ENCODE measurements at regions not wholly inside any gene's neighbourhood (a gene's known extent, or its start where the extent isn't known, plus 50 kb on each side); places are given as distances from the start of the nearest gene placed in this dataset.

DNA sequence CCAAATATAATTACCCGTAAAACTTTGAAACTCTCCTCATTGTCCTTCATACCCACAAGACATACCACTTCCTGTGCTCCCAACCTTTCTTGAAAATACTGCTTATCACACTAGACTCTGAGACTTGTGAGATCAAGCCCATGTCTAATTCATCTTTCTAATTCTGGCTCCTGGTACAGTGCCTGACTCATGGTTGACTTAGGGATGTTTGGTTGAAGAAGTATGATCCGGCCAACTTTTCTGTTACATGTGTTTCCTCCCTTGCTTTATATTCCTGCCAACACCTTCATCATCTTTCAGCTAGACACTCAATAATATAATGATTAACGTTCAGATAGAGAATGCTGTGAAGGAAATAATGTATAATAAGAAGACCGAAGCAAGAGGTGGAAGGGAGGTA is 58.2 kb downstream of the MEX3B start:
- Histone ChIP-seq H3K9me3 (ENCODE audit: low read length) (peaks cover 5% of the 10 kb centered on the region), H3K36me3 (ENCODE audit: insufficient read depth, low read length) (no peaks in the 10 kb centered on the region), H3K4me1 (ENCODE audit: insufficient read depth, low read length) (no peaks in the 10 kb centered on the region), H3K27me3 (ENCODE audit: insufficient read depth, low read length) (no peaks in the 10 kb centered on the region), H2AFZ (ENCODE audit: low read depth, low read length) (no peak overlapping the region), H3K4me3 (ENCODE audit: low read length) (no peak overlapping the region)

DNA sequence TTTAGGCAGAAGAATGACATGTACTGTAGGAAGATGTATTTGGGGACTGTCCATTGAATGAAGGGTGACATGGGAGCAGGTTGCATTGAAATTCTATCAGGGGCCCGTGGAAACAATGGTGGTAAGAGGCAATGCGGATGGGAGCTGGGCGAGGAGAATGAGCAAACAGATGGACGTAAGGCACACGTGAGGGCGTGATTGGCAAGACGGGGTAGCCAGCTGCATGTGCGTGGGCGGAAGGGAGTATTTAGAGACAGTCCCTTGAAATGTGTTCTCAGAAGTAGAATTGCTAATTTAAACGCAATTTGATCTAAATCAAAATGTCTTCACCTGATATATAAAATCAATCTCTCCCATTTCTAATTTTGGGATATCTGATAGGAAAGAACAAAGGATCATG is 62.3 kb downstream of the MEX3B start:
- Histone ChIP-seq H3K36me3 (ENCODE audit: insufficient read depth, low read length) (no peaks in the 10 kb centered on the region), H3K4me1 (ENCODE audit: insufficient read depth, low read length) (peaks cover 3% of the 10 kb centered on the region), H3K4me3 (ENCODE audit: low read length) (no peak overlapping the region), H3K27me3 (ENCODE audit: insufficient read depth, low read length) (no peaks in the 10 kb centered on the region), H2AFZ (ENCODE audit: low read depth, low read length) (no peak overlapping the region), H3K9me3 (ENCODE audit: low read length) (no peaks in the 10 kb centered on the region)

DNA sequence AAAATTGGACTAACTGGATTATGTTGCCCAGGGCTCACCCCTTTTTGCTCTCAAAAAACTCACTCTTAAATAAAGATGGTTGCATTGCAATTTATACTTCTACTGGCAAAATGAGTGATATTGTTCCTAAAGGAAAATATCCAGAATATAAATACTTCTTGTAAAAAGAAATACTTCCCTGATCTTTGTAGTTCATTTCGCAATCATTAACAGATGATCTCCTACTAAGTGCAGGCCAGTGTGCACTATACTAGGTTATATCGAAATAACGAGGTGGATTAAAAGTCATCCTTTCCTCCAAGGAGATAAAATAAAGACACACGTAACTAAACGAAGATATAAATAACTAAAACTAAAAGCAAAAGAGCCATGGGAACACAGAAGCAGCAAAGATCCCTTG is 63.0 kb downstream of the MEX3B start:
- Histone ChIP-seq H3K4me3 (ENCODE audit: low read length) (no peak overlapping the region), H3K36me3 (ENCODE audit: insufficient read depth, low read length) (no peaks in the 10 kb centered on the region), H2AFZ (ENCODE audit: low read depth, low read length) (no peak overlapping the region), H3K27me3 (ENCODE audit: insufficient read depth, low read length) (no peaks in the 10 kb centered on the region), H3K4me1 (ENCODE audit: insufficient read depth, low read length) (peaks cover 3% of the 10 kb centered on the region), H3K9me3 (ENCODE audit: low read length) (peaks cover 2% of the 10 kb centered on the region)

DNA sequence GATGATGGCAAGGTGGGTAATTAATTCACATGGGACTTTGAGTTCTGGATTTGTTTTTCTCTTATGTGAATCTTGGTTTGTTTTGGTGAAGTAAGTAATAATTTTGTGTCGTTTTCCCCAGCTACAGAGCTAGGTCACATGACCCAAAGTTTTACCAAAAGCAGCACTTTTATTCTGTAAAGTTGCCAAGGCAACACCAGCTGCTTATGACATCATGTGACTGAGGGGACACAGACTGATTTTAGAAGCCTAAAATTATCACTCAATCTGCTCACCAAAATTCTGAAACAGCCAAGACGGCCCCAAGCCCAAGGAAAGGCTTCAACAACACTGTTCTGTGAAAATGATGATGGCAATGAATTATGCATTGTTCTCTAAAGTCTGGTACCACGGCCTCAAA is 63.9 kb downstream of the MEX3B start:
- H3K4me1 ChIP-seq (ENCODE audit: insufficient read depth, low read length), result peaks cover 3% of the 10 kb centered on the region
- H3K4me3 ChIP-seq (ENCODE audit: low read length), result no peak overlapping the region
- H3K9me3 ChIP-seq (ENCODE audit: low read length), result peaks cover 2% of the 10 kb centered on the region
- no peaks in the 10 kb centered on the region for H3K36me3 ChIP-seq (ENCODE audit: insufficient read depth, low read length)
- H2AFZ ChIP-seq (ENCODE audit: low read depth, low read length), result no peak overlapping the region
- no peaks in the 10 kb centered on the region for H3K27me3 ChIP-seq (ENCODE audit: insufficient read depth, low read length)

DNA sequence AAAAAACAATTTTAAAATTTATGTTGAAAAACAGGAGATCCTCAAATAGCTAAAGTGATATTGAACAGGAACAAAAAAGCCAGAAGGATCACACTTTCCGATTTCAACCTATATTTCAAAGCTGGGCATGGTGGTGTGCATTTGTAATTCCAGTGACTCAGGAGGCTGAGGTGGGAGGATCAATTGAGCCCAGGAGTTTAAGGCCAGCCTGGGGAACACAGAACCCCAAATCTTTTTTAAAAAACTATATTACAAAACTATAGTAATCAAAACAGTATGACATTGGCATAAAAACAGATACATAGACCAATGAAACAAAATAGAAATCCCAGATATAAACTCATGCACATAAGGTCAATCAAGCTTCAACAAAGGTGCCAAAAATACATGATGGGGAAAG is 68.4 kb downstream of the MEX3B start:
- Histone ChIP-seq H3K36me3 (ENCODE audit: insufficient read depth, low read length) (no peaks in the 10 kb centered on the region), H2AFZ (ENCODE audit: low read depth, low read length) (no peak overlapping the region), H3K27me3 (ENCODE audit: insufficient read depth, low read length) (no peaks in the 10 kb centered on the region), H3K9me3 (ENCODE audit: low read length) (peaks cover 2% of the 10 kb centered on the region), H3K4me1 (ENCODE audit: insufficient read depth, low read length) (peaks cover 3% of the 10 kb centered on the region), H3K4me3 (ENCODE audit: low read length) (no peak overlapping the region)

DNA sequence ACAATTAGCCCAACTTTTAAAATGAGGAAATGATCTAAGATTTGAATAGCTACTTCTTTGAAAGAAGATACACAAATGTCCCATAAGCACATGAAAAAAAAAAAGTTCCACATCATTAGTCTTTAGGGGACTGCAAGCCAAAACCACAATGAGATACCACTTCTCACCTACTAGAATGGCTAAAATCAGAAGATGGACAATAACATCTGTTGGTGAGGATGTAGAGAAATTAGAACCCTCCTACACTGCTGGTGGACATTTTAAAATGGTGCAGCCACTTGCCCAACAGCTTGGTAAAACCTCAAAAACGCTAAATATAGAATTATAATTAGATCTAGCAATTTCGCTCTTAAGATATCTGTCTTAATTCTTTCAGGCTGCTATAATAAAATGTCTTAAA is 77.1 kb downstream of the MEX3B start:
- no peaks in the 10 kb centered on the region for H3K36me3 ChIP-seq (ENCODE audit: insufficient read depth, low read length)
- no peaks in the 10 kb centered on the region for H3K4me1 ChIP-seq (ENCODE audit: insufficient read depth, low read length)
- no peak overlapping the region for H2AFZ ChIP-seq (ENCODE audit: low read depth, low read length)
- no peaks in the 10 kb centered on the region for H3K9me3 ChIP-seq (ENCODE audit: low read length)
- H3K4me3 ChIP-seq (ENCODE audit: low read length), result no peak overlapping the region
- no peaks in the 10 kb centered on the region for H3K27me3 ChIP-seq (ENCODE audit: insufficient read depth, low read length)

DNA sequence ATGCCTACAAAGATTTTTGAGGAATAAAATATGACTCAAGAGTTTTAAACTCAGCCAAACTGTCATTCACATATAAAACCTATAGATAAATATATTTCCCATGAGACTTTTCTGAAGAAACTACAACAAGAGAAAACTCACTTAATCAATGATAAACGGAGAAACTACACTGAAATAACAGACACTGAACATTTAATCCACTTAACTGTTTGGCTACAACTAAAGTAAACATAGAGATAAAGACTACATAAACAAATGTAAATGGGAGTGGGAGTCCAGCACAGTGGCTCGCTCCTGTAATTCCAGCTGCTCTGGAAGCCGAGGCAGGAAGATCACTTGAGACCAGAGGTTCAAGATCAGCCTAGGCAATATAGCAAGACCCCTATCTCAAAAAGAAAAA is 79.2 kb downstream of the MEX3B start:
- Histone ChIP-seq H3K27me3 (ENCODE audit: insufficient read depth, low read length) (no peaks in the 10 kb centered on the region), H3K4me3 (ENCODE audit: low read length) (no peak overlapping the region), H2AFZ (ENCODE audit: low read depth, low read length) (no peak overlapping the region), H3K9me3 (ENCODE audit: low read length) (no peaks in the 10 kb centered on the region), H3K4me1 (ENCODE audit: insufficient read depth, low read length) (no peaks in the 10 kb centered on the region), H3K36me3 (ENCODE audit: insufficient read depth, low read length) (no peaks in the 10 kb centered on the region)

DNA sequence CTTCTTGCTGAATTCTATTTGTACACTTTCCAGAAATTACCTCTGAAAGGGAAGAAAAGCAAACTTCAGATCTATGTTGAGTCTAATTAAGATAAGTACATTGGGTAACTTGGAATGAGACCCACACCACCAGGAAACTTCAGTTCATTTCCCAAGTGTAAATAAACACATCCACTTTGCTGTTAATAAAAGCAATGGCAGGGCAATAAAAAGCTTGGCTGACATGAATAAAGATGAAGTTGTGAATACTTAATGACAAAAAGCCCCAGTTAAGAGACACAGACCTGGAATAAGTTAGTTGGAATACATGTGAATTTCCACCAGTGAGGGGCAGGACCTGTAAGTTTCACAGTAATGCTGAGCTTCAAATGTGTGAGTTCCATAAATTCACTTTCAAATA is 83.3 kb downstream of the MEX3B start:
- no peaks in the 10 kb centered on the region for H3K4me1 ChIP-seq (ENCODE audit: insufficient read depth, low read length)
- H3K9me3 ChIP-seq (ENCODE audit: low read length), result no peaks in the 10 kb centered on the region
- no peak overlapping the region for H3K4me3 ChIP-seq (ENCODE audit: low read length)
- no peaks in the 10 kb centered on the region for H3K36me3 ChIP-seq (ENCODE audit: insufficient read depth, low read length)
- no peaks in the 10 kb centered on the region for H3K27me3 ChIP-seq (ENCODE audit: insufficient read depth, low read length)
- no peak overlapping the region for H2AFZ ChIP-seq (ENCODE audit: low read depth, low read length)

DNA sequence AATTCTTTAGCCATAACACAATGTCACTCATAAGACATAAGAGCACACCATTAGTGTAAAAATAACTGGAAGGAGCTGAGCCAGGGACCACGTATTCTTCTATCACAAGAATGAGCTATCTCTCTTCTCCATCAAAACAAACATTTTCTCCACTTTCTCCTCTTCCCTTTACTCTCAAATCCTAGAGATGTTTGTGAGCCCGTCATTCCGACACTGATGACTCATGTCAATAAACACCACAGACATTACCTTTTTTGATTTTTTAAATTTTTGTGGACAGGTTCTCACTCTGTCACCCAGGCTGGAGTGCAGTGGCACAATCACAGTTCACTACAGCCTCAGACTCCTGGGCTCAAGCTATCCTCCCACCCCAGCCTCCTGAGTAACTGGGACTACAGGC is 86.6 kb downstream of the MEX3B start:
- peaks cover 10% of the 10 kb centered on the region for H3K4me1 ChIP-seq (ENCODE audit: insufficient read depth, low read length)
- no peak overlapping the region for H2AFZ ChIP-seq (ENCODE audit: low read depth, low read length)
- no peaks in the 10 kb centered on the region for H3K27me3 ChIP-seq (ENCODE audit: insufficient read depth, low read length)
- no peaks in the 10 kb centered on the region for H3K9me3 ChIP-seq (ENCODE audit: low read length)
- H3K4me3 ChIP-seq (ENCODE audit: low read length), result no peak overlapping the region
- no peaks in the 10 kb centered on the region for H3K36me3 ChIP-seq (ENCODE audit: insufficient read depth, low read length)

DNA sequence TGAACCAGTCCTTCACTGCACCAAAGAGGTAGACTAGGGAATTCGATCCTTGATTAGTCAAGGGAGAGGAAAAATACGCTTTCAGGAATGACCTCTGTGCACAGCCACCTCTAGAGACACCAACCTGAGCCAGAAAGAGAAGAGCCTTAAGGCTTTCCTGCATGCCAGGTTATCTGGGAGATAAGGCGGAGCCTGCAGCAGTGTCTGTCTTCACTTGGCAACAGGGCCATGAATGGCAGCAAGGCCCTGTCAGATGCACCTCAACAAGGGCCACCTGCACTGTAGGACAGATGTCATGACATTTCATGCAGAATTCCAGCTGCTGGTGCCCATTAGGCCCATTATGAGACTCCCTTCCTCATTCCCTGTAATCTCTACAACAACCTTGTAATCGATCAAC is 88.1 kb downstream of the MEX3B start:
- no peak overlapping the region for H3K4me3 ChIP-seq (ENCODE audit: low read length)
- H3K9me3 ChIP-seq (ENCODE audit: low read length), result no peaks in the 10 kb centered on the region
- peaks cover 10% of the 10 kb centered on the region for H3K4me1 ChIP-seq (ENCODE audit: insufficient read depth, low read length)
- H3K27me3 ChIP-seq (ENCODE audit: insufficient read depth, low read length), result no peaks in the 10 kb centered on the region
- H2AFZ ChIP-seq (ENCODE audit: low read depth, low read length), result no peak overlapping the region
- no peaks in the 10 kb centered on the region for H3K36me3 ChIP-seq (ENCODE audit: insufficient read depth, low read length)

DNA sequence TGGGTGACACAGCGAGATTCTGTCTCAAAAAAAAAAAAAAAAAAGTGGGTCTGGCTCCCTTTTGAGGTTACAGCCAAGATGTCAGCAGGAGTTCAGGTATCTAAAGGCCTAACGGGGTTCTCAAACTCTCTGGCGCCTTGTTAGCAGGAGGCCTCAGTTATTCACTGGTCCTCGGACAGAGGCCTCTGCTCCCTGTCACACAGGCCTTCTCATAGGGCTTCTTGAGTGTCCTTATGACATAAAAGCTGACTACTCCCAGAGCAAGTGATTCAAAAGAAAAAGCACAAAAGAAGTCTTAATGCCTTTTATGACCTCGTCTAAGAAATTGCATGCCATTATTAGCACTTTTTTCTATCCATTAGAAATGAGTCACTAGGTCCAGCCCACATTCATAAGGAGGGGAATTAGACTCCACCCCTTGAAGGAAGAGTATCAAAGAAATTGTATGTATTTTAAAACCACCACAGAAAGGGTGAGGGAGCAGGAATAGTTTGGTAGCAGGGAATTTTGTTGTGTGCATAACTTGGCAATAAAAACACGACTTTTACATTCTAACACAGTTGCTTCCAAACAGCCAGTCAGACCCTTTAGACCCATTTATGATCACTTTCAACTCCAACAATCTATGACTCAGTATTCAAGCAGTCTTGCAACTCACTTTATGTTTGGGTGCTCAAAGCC is 90.3 kb downstream of the MEX3B start:
- H3K27me3 ChIP-seq (ENCODE audit: insufficient read depth, low read length), result no peaks in the 10 kb centered on the region
- H2AFZ ChIP-seq (ENCODE audit: low read depth, low read length), result no peak overlapping the region
- no peaks in the 10 kb centered on the region for H3K9me3 ChIP-seq (ENCODE audit: low read length)
- H3K4me1 ChIP-seq (ENCODE audit: insufficient read depth, low read length), result peaks cover 10% of the 10 kb centered on the region
- no peaks in the 10 kb centered on the region for H3K36me3 ChIP-seq (ENCODE audit: insufficient read depth, low read length)
- H3K4me3 ChIP-seq (ENCODE audit: low read length), result no peak overlapping the region

DNA sequence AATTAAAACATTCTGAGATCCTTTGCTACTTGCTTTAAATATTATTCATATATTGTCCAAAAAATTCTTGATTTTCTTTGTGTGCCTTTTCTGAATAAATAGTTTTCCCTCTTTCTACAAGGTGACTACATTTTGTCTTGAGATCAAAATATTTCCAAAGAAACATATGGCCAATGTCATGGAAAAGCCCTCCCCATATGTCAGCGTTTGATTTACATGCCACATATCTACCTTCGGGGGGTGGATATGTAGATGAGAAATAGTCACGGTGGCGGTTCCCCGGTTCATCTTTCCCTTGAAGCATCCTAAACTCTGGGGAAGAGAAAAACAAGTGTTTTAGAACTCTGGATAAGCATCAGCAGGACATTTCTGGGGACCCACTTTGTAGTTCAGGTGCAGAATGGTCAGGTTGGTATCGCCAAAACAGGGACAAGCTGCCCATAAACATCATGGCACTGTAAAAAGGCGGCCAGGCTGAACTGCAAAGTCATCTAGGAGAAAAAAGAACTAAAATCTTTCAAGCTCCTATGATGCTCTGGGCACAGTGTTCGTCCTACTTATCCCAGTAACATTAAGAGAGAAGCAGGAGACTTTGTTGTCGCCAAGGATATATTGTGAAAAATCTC is 91.5 kb downstream of the MEX3B start:
- Histone ChIP-seq H3K9me3 (ENCODE audit: low read length) (no peaks in the 10 kb centered on the region), H3K4me3 (ENCODE audit: low read length) (no peak overlapping the region), H3K27me3 (ENCODE audit: insufficient read depth, low read length) (no peaks in the 10 kb centered on the region), H3K36me3 (ENCODE audit: insufficient read depth, low read length) (no peaks in the 10 kb centered on the region), H2AFZ (ENCODE audit: low read depth, low read length) (no peak overlapping the region), H3K4me1 (ENCODE audit: insufficient read depth, low read length) (peaks cover 10% of the 10 kb centered on the region)

DNA sequence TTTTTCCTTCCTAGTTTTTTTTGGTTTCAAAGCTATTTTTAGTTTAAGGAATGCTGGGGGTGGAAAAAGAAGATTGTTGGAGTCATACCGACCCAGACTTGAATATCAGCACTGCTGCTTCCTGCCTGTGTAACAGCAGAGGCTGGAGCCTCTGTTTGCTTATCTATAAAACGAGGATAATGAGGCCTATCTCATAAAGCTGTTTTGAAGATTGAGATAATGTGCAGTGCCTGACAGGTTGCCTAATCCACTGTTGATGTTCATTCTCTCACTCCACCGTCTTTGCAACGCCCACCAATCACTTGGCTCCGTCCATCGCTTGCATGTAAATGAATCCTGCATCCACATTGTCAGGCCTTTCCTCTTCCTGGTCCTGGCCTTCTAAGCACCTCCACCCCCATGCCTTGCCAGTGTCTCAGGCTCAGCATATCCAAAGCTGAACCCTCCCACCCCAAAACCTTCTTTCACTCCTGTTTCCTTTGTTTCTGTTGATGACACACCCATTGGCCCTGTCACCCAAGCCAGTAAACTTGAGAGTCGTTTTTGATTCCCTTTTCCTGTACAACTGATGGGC is 94.9 kb downstream of the MEX3B start:
- no peak overlapping the region for H3K4me3 ChIP-seq (ENCODE audit: low read length)
- no peaks in the 10 kb centered on the region for H3K9me3 ChIP-seq (ENCODE audit: low read length)
- H3K4me1 ChIP-seq (ENCODE audit: insufficient read depth, low read length), result peaks cover 9% of the 10 kb centered on the region
- no peaks in the 10 kb centered on the region for H3K36me3 ChIP-seq (ENCODE audit: insufficient read depth, low read length)
- H3K27me3 ChIP-seq (ENCODE audit: insufficient read depth, low read length), result no peaks in the 10 kb centered on the region
- H2AFZ ChIP-seq (ENCODE audit: low read depth, low read length), result no peak overlapping the region

DNA sequence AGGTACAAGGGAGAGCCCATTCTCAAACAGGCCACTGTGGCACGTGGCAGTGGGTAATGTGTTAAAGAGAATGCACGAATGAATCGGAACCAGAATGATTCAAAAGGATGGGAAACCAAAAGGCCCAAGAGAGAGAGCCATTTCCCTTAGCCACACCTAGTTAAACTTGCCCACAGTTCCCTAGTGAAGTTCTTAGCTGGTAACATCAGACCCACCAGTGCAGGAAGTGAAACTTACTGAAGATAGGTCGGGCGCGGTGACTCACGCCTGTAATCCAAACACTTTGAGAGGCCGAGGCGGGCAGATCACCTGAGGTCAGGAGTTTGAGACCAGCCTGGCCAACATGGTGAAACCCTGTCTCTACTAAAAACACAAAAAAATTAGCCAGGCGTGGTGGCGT is 97.1 kb downstream of the MEX3B start:
- no peaks in the 10 kb centered on the region for H3K27me3 ChIP-seq (ENCODE audit: insufficient read depth, low read length)

More for the DNA sequence above, 97.1 kb downstream of the MEX3B start:
- Histone ChIP-seq H3K4me3 (ENCODE audit: low read length) (no peak overlapping the region), H3K4me1 (ENCODE audit: insufficient read depth, low read length) (no peaks in the 10 kb centered on the region), H3K9me3 (ENCODE audit: low read length) (no peaks in the 10 kb centered on the region), H3K36me3 (ENCODE audit: insufficient read depth, low read length) (no peaks in the 10 kb centered on the region), H2AFZ (ENCODE audit: low read depth, low read length) (no peak overlapping the region)

Measured in neuron (in vitro differentiated cells).